ENCODE measurements at regions not wholly inside any gene's neighbourhood (a gene's known extent, or its start where the extent isn't known, plus 50 kb on each side); places are given as distances from the start of the nearest gene placed in this dataset.
A peak's percentile ranks its signal among the peaks of the same experiment; 100 is the strongest.

DNA sequence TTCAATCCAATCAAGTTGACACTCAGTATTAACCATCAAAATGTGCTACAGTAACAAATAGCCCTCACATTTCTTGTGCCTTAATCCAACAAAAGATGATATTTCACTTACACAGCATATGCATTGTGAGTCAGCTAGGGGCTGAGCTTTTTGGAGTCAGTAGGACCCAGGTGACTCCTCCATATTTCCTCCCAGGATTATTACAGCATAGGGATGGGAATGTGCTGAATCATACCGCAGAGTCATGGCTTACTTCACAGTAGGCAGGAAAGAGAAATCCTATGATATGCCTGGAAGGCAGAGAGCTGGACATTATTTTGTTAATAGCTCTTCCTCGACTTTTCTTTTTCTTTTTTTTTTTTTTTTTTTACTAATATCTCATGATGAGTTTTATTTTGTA is 153.3 kb downstream of the TMEM182 start:
- ChIA-PET CTCF (ENCODE audit: low intra/inter-chr PET ratio, low total read pairs) (no interaction called here), POLR2A (no interaction called here)
- ATAC-seq (no peak), DNase-seq (ENCODE audit: low spot score) (peak; percentile 7), FAIRE-seq (no peak)
- no peaks in the 10 kb centered on the region for H4K20me1 ChIP-seq (ENCODE audit: insufficient read depth, low read length)
- in situ Hi-C loops (cut with HindIII; ENCODE audit: extremely low pct_ligation_motif_present, low pct_unique_long_range_greater_than_20kb) (no loop called here), intact Hi-C loops (cut with micrococcal nuclease; ENCODE audit: unreplicated experiment) (no loop called here)
- H2AFZ ChIP-seq (ENCODE audit: low read length): no peak overlapping the region
- H3K9me3 ChIP-seq (ENCODE audit: low read length): peaks cover 18% of the 10 kb centered on the region
- TF ChIP-seq, protein P1, sequence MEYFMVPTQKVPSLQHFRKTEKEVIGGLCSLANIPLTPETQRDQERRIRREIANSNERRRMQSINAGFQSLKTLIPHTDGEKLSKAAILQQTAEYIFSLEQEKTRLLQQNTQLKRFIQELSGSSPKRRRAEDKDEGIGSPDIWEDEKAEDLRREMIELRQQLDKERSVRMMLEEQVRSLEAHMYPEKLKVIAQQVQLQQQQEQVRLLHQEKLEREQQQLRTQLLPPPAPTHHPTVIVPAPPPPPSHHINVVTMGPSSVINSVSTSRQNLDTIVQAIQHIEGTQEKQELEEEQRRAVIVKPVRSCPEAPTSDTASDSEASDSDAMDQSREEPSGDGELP (IDR thresholded peaks at IDR 0.05; ENCODE audit: borderline replicate concordance, low read depth): no peak
- no peak for TF ChIP-seq ZNF354B (CRISPR knock-in tag; IDR thresholded peaks at IDR 0.05)
- TF ChIP-seq, protein P2, sequence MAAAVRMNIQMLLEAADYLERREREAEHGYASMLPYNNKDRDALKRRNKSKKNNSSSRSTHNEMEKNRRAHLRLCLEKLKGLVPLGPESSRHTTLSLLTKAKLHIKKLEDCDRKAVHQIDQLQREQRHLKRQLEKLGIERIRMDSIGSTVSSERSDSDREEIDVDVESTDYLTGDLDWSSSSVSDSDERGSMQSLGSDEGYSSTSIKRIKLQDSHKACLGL (CRISPR knock-in tag; IDR thresholded peaks at IDR 0.05): no peak
- TF ChIP-seq, protein P3, sequence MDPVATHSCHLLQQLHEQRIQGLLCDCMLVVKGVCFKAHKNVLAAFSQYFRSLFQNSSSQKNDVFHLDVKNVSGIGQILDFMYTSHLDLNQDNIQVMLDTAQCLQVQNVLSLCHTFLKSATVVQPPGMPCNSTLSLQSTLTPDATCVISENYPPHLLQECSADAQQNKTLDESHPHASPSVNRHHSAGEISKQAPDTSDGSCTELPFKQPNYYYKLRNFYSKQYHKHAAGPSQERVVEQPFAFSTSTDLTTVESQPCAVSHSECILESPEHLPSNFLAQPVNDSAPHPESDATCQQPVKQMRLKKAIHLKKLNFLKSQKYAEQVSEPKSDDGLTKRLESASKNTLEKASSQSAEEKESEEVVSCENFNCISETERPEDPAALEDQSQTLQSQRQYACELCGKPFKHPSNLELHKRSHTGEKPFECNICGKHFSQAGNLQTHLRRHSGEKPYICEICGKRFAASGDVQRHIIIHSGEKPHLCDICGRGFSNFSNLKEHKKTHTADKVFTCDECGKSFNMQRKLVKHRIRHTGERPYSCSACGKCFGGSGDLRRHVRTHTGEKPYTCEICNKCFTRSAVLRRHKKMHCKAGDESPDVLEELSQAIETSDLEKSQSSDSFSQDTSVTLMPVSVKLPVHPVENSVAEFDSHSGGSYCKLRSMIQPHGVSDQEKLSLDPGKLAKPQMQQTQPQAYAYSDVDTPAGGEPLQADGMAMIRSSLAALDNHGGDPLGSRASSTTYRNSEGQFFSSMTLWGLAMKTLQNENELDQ (CRISPR knock-in tag; IDR thresholded peaks at IDR 0.05; ENCODE audit: borderline replicate concordance): no peak
- TF ChIP-seq, protein P4, sequence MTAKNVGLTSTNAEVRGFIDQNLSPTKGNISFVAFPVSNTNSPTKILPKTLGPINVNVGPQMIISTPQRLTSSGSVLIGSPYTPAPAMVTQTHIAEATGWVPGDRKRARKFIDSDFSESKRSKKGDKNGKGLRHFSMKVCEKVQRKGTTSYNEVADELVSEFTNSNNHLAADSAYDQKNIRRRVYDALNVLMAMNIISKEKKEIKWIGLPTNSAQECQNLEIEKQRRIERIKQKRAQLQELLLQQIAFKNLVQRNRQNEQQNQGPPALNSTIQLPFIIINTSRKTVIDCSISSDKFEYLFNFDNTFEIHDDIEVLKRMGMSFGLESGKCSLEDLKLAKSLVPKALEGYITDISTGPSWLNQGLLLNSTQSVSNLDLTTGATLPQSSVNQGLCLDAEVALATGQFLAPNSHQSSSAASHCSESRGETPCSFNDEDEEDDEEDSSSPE (CRISPR knock-in tag; IDR thresholded peaks at IDR 0.05): no peak
- 0 out of 2 replicates have a peak, but pooled peaks have one; percentile 42 for TF ChIP-seq NFE2 (CRISPR knock-in tag; IDR thresholded peaks at IDR 0.05)
- 0 out of 2 replicates have a peak, but pooled peaks have one; percentile 7 for TF ChIP-seq MAFF (IDR thresholded peaks at IDR 0.05; ENCODE audit: low read depth, low read length)
- 0 out of 2 replicates have a peak, but pooled peaks have one; percentile 36 for TF ChIP-seq NFE2L2 (IDR thresholded peaks at IDR 0.05; ENCODE audit: low read length)
- no peak overlapping the region for H3K9ac ChIP-seq (ENCODE audit: insufficient read depth, low read depth, low read length)
- no peak overlapping the region for H3K27ac ChIP-seq (ENCODE audit: extremely low read length, insufficient read depth, low read length)
- H3K4me1 ChIP-seq (ENCODE audit: insufficient read depth, low read length): no peaks in the 10 kb centered on the region
- H3K36me3 ChIP-seq (replicated peaks in 1 of 2; ENCODE audit: control insufficient read depth in 1 of 2, insufficient read depth in 2 of 2, low read length in 2 of 2): no peaks in the 10 kb centered on the region
- H3K79me2 ChIP-seq (ENCODE audit: insufficient read depth, low read length): no peaks in the 10 kb centered on the region
- H3K4me3 ChIP-seq (replicated peaks in 1 of 3; ENCODE audit: insufficient read depth in 1 of 3, low read depth in 2 of 3, low read length in 3 of 3): no peak overlapping the region
- WGBS (ENCODE audit: low lambda C conversion rate): 2% methylated on average over 2 of the region's 2 CpGs
- no peak overlapping the region for H3K4me2 ChIP-seq (ENCODE audit: low read depth, low read length)
- H3K27me3 ChIP-seq (ENCODE audit: control insufficient read depth in 1 of 2, insufficient read depth in 2 of 2, low read length in 2 of 2): no peaks in the 10 kb centered on the region
- no TSS peak for BruUV-seq (replicated peaks)
